Calu3 (cell line): ENCODE measurements at regions not wholly inside any gene's neighbourhood (a gene's known extent, or its start where the extent isn't known, plus 50 kb on each side); places are given as distances from the start of the nearest gene placed in this dataset.

Experiments
- BruUV-seq: library from RNA; stranded (reverse); fragments of 400-500 nt; replicated peaks from 2 replicates; lab custom pipeline; 2021; lab: Mats Ljungman, UMichigan
- CTCF ChIA-PET: fragments of 300-600 bp; sonication (Branson Sonifier 250); formaldehyde crosslinking; loops from one replicate; lab custom pipeline; 2022; ENCODE audit warnings: antibody characterized with exemption; lab: Charles Lee
- DNase-seq: peaks from one replicate; pipeline ENCODE4 v3.0.0; 2022
- H3K27ac Mint-ChIP-seq: one replicate; pipeline ENCODE4 v1.8.0; 2022; ENCODE audit warnings: mixed read lengths; ENCODE audit not compliant: unreplicated experiment
- H3K27me3 Mint-ChIP-seq: one replicate; pipeline ENCODE4 v1.8.0; 2022; ENCODE audit warnings: mixed read lengths; ENCODE audit not compliant: unreplicated experiment
- H3K36me3 Mint-ChIP-seq: one replicate; pipeline ENCODE4 v1.8.0; 2022; ENCODE audit warnings: mild to moderate bottlenecking, moderate library complexity, mixed read lengths; ENCODE audit not compliant: insufficient read depth, unreplicated experiment
- H3K4me1 Mint-ChIP-seq: one replicate; pipeline ENCODE4 v1.8.0; 2022; ENCODE audit warnings: mild to moderate bottlenecking, low read depth, mixed read lengths; ENCODE audit not compliant: unreplicated experiment
- H3K4me3 Mint-ChIP-seq: one replicate; pipeline ENCODE4 v1.8.0; 2022; ENCODE audit warnings: mild to moderate bottlenecking, low read depth, moderate library complexity, mixed read lengths; ENCODE audit not compliant: unreplicated experiment
- H3K9me3 Mint-ChIP-seq: one replicate; pipeline ENCODE4 v1.8.0; 2022; ENCODE audit warnings: low read depth, mixed read lengths; ENCODE audit not compliant: unreplicated experiment
- CTCF ChIP-seq: fragments of 200-600 bp; IDR thresholded peaks from one replicate; pipeline ENCODE4 v1.8.0; 2022; ENCODE audit warnings: antibody characterized with exemption; ENCODE audit not compliant: unreplicated experiment
- intact Hi-C: fragments of 100-400 bp; cut with micrococcal nuclease; formaldehyde crosslinking; loops from one replicate; pipeline ENCODE4 v1.10.0; 2022; ENCODE audit not compliant: unreplicated experiment

DNA sequence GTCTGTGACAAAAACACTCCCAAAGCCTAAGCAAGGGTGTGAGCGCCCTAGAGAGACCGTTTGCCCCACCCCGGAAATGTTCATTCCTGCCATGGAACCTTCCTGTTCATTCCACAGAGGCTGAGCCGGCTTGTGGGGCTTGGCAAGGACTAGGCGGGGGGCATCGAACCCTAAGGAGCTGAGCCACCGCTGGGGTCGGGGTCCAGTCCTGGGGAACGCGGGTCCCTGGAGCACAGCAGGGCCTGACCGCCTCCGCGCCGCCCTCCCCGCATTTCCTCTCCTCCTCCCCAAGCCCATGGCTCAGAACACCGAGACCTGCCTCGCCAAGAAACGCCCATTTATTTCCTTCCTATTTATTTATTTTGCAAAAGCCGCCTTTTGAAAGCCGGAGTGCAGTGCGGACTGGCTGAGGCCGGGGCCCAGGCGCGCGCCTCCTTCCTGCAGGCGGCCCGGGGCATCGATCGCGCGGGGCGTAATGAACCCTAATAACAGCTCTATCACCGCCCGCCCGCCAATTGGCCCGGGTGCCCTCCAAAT, 228.9 kb upstream of the IRX4 start:
- peaks cover 3% of the 10 kb centered on the region for H3K9me3 Mint-ChIP-seq
- BruUV-seq: no TSS peak
- H3K4me1 Mint-ChIP-seq: no peaks in the 10 kb centered on the region
- intact Hi-C loops: no loop called here
- H3K4me3 Mint-ChIP-seq: no peak overlapping the region
- no peaks in the 10 kb centered on the region for H3K27me3 Mint-ChIP-seq
- no peaks in the 10 kb centered on the region for H3K36me3 Mint-ChIP-seq
- DNase-seq: no peak
- no peak overlapping the region for H3K27ac Mint-ChIP-seq
- CTCF ChIA-PET: no interaction called here
- TF ChIP-seq CTCF: no peak

- intact Hi-C loops: no loop called here
- DNase-seq: no peak
- H3K4me3 Mint-ChIP-seq: no peak overlapping the region
- TF ChIP-seq CTCF: no peak
- H3K27me3 Mint-ChIP-seq: no peaks in the 10 kb centered on the region
- H3K4me1 Mint-ChIP-seq: no peaks in the 10 kb centered on the region
- peaks cover 3% of the 10 kb centered on the region for H3K9me3 Mint-ChIP-seq
- H3K27ac Mint-ChIP-seq: no peak overlapping the region
- no TSS peak for BruUV-seq
- CTCF ChIA-PET: no interaction called here
- H3K36me3 Mint-ChIP-seq: no peaks in the 10 kb centered on the region
Measured at GRCh38 chr5:2110934-2111462, 228.3 kb upstream of the IRX4 start.

DNA sequence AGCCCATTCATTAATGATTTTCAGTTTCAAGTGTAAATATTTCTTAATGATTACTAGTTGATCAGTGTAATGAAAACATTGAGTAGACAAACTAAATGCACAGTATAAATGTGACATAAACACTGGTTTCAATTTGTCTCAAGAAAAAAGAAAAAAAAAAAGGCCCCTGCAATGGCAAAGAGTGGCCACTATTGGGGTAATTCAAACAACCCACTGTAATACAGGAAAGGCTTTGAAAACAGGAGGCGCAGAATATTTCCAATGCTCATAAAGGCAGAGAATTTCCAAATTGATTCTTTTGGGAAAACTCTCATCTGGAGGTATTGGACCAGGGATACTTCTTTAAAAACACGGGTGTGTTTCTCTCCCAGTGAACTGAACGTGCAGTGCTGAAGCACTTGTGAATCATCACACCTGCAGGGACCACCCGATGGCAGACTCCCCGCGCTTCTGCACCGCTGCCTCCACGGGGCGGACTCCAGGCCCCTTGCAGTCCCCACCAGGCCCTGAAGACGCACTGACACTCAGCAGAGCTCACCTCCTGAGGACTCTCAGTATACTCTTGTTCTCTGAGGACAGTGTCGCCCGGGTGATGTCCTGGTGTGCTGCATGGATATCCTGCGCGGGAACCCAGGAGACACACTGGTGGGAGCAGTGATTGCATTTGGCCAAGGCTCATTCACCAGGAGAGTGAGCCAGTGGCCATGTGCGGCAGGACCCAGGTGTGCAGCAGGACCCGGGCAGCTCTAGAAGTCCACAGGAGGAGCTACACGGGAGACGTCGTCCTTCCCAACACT, 227.6 kb upstream of the IRX4 start:
- Mint-ChIP-seq H3K27me3 (no peaks in the 10 kb centered on the region), H3K36me3 (no peaks in the 10 kb centered on the region), H3K4me1 (no peaks in the 10 kb centered on the region), H3K27ac (no peak overlapping the region), H3K9me3 (peaks cover 2% of the 10 kb centered on the region), H3K4me3 (no peak overlapping the region)
- CTCF ChIA-PET: no interaction called here
- TF ChIP-seq CTCF: no peak
- DNase-seq: no peak
- intact Hi-C loops: no loop called here
- BruUV-seq: no TSS peak

- no peaks in the 10 kb centered on the region for H3K36me3 Mint-ChIP-seq
- no peaks in the 10 kb centered on the region for H3K9me3 Mint-ChIP-seq
- no peak for TF ChIP-seq CTCF
- no peak overlapping the region for H3K4me3 Mint-ChIP-seq
- no TSS peak for BruUV-seq
- intact Hi-C loops: no loop called here
- H3K27me3 Mint-ChIP-seq: no peaks in the 10 kb centered on the region
- CTCF ChIA-PET: no interaction called here
- DNase-seq: no peak
- no peaks in the 10 kb centered on the region for H3K4me1 Mint-ChIP-seq
- no peak overlapping the region for H3K27ac Mint-ChIP-seq
Measured at GRCh38 chr5:2109566-2109965, 226.8 kb upstream of the IRX4 start.
